Esophagus muscularis mucosa (tissue), 4 donors: ENCODE measurements at regions not wholly inside any gene's neighbourhood (a gene's known extent, or its start where the extent isn't known, plus 50 kb on each side); places are given as distances from the start of the nearest gene placed in this dataset.

ENCODE experiments used
- DNase-seq: peaks from one replicate; pipeline ENCODE4 v3.0.0-alpha.2; 2017; ENCODE audit errors: extremely low spot score
- H3K27ac ChIP-seq, 4 donors: fragments of 200-600 bp; sonication (generic); replicated peaks in 1 of 4; 1 replicate in 3 of 4; 2 replicates in 1 of 4; pipeline ENCODE4 v1.5.1; 2016 to 2019; ENCODE audit warnings: mild to moderate bottlenecking in 1 of 4
- H3K27me3 ChIP-seq, 4 donors: fragments of 200-600 bp; sonication (generic); one replicate each; pipeline versions ENCODE4 v1.5.1 to v1.6.0; 2016 to 2019
- H3K36me3 ChIP-seq, 4 donors: fragments of 200-600 bp; sonication (generic); one replicate each; pipeline ENCODE4 v1.5.1; 2016 to 2019
- H3K4me1 ChIP-seq, 4 donors: fragments of 200-600 bp; sonication (generic); one replicate each; pipeline ENCODE4 v1.5.1; 2016 to 2019
- H3K4me3 ChIP-seq, 4 donors: fragments of 200-600 bp; sonication (generic); 1 replicate in 2 of 4; 2 replicates in 2 of 4; pipeline ENCODE4 v1.5.1; 2016 to 2019; ENCODE audit warnings: mild to moderate bottlenecking in 4 of 4, moderate library complexity in 1 of 4
- H3K9me3 ChIP-seq, 4 donors: fragments of 200-600 bp; sonication (generic); 1 replicate in 3 of 4; 2 replicates in 1 of 4; pipeline ENCODE4 v1.5.1; 2016 to 2019
- CTCF ChIP-seq, 3 experiments: fragments of 200-600 bp in 2 of 3; fragments of 450-650 bp in 1 of 3; sonication (generic) in 2 of 3; IDR thresholded peaks; one replicate each; pipeline ENCODE4 v1.5.1; 2017 to 2019; ENCODE audit warnings: antibody characterized with exemption in 3 of 3, mild to moderate bottlenecking in 2 of 3, moderate library complexity in 1 of 3
- EP300 ChIP-seq: sonication (generic); formaldehyde crosslinking; IDR thresholded peaks from one replicate; pipeline ENCODE4 v1.6.1; 2017; ENCODE audit warnings: antibody characterized with exemption
- POLR2A ChIP-seq: fragments of 450-650 bp; IDR thresholded peaks from one replicate; pipeline ENCODE4 v1.6.1; 2017; ENCODE audit warnings: antibody characterized with exemption, moderate library complexity, mild to moderate bottlenecking, low read depth
- POLR2AphosphoS5 ChIP-seq, 2 donors: sonication (generic); formaldehyde crosslinking; IDR thresholded peaks; one replicate each; pipeline ENCODE4 v1.6.1; 2017; ENCODE audit warnings: antibody characterized with exemption in 2 of 2
- WGBS: methylation state at CpG from one replicate; pipeline ENCODE4 v1.1.5; 2018; 5-methylcytosine and 5-hydroxymethylcytosine counted together
- intact Hi-C: fragments of 100-400 bp; cut with DNase I; formaldehyde crosslinking; loops from one replicate; pipeline ENCODE4 v1.15.1; 2023

GRCh38 chr3:115508562-115508961, 114.7 kb upstream of the GAP43 start:
- TF ChIP-seq EP300 (no peak), CTCF (IDR thresholded peaks at IDR 0.05) (no peak), POLR2AphosphoS5 (IDR thresholded peaks at IDR 0.05) (no peak), POLR2A (no peak)
- intact Hi-C loops, result no loop called here
- Histone ChIP-seq H3K27me3 (no peaks in the 10 kb centered on the region), H3K36me3 (no peaks in the 10 kb centered on the region), H3K9me3 (no peaks in the 10 kb centered on the region), H3K4me3 (no peak overlapping the region), H3K4me1 (peaks cover 1 to 16% (median 14%) of the 10 kb centered on the region in 4 donors), H3K27ac (no peak overlapping the region)
- WGBS, result 86% methylated on average over 2 of the region's 2 CpGs
- no peak for DNase-seq

- no peaks in the 10 kb centered on the region for H3K36me3 ChIP-seq
- intact Hi-C loops, result no loop called here
- H3K27ac ChIP-seq, result peak overlapping the region in 2 of 4 donors; percentile 26 to 55
- H3K4me3 ChIP-seq, result peak overlapping the region; percentile 50 to 59 (median 53)
- H3K27me3 ChIP-seq, result no peaks in the 10 kb centered on the region
- WGBS, result 2% methylated on average over 26 of the region's 26 CpGs
- no peak for TF ChIP-seq POLR2A
- no peak for TF ChIP-seq CTCF (IDR thresholded peaks at IDR 0.05)
- no peak for TF ChIP-seq POLR2AphosphoS5 (IDR thresholded peaks at IDR 0.05)
- TF ChIP-seq EP300, result no peak
- no peaks in the 10 kb centered on the region for H3K9me3 ChIP-seq
- DNase-seq, result no peak
- H3K4me1 ChIP-seq, result peaks cover 10 to 19% (median 16%) of the 10 kb centered on the region in 4 donors
Measured at GRCh38 chr3:115512565-115513415, 110.5 kb upstream of the GAP43 start.

- Histone ChIP-seq H3K36me3 (no peaks in the 10 kb centered on the region), H3K9me3 (no peaks in the 10 kb centered on the region), H3K27ac (no peak overlapping the region), H3K4me3 (peak overlapping the region; percentile 50 to 59 (median 53)), H3K4me1 (peaks cover 15 to 20% (median 18%) of the 10 kb centered on the region in 4 donors), H3K27me3 (no peaks in the 10 kb centered on the region)
- TF ChIP-seq POLR2A (no peak), CTCF (IDR thresholded peaks at IDR 0.05) (no peak), POLR2AphosphoS5 (IDR thresholded peaks at IDR 0.05) (no peak)
- intact Hi-C loops, result no loop called here
- WGBS, result 23% methylated on average over 5 of the region's 5 CpGs
- DNase-seq, result no peak
Measured at GRCh38 chr3:115513416-115513800, 109.9 kb upstream of the GAP43 start.

- H3K36me3 ChIP-seq, result no peaks in the 10 kb centered on the region
- no peak for TF ChIP-seq POLR2AphosphoS5 (IDR thresholded peaks at IDR 0.05)
- TF ChIP-seq EP300, result no peak
- no peak for TF ChIP-seq POLR2A
- TF ChIP-seq CTCF (IDR thresholded peaks at IDR 0.05), result no peak
- H3K4me1 ChIP-seq, result peaks cover 12 to 20% (median 16%) of the 10 kb centered on the region in 4 donors
- H3K27me3 ChIP-seq, result no peaks in the 10 kb centered on the region
- H3K27ac ChIP-seq, result no peak overlapping the region
- no peak overlapping the region for H3K4me3 ChIP-seq
- DNase-seq, result no peak
- WGBS, result 78% methylated on average over 3 of the region's 3 CpGs
- intact Hi-C loops, result no loop called here
- no peaks in the 10 kb centered on the region for H3K9me3 ChIP-seq
Measured at GRCh38 chr3:115517457-115518050, 105.8 kb upstream of the GAP43 start.
